Activated CD4-positive, alpha-beta T cell treated with anti-CD3 and anti-CD28 coated beads, Interleukin-2, Interleukin-6, amounts not matched to agents 100 ng/mL and 50 ng/mL, durations not matched to agents 16 hours and 8 hours (primary cell): ENCODE measurements at regions not wholly inside any gene's neighbourhood (a gene's known extent, or its start where the extent isn't known, plus 50 kb on each side); places are given as distances from the start of the nearest gene placed in this dataset.
A peak's percentile ranks its signal among the peaks of the same experiment; 100 is the strongest.
"Not testable (repeated sequence)": the region's sequence is repeated elsewhere in the genome, so short reads cannot be mapped to it uniquely, and the experiment has no call there.

ENCODE experiments used
- DNase-seq: peaks from one replicate; pipeline ENCODE4 v3.0.0-alpha.2; 2020

GRCh38 chr3:39558775-39559306 lies 91.4 kb downstream of the MOBP start:
- no peak for DNase-seq

GRCh38 chr3:39559543-39559942 lies 92.1 kb downstream of the MOBP start:
- no peak for DNase-seq

DNA sequence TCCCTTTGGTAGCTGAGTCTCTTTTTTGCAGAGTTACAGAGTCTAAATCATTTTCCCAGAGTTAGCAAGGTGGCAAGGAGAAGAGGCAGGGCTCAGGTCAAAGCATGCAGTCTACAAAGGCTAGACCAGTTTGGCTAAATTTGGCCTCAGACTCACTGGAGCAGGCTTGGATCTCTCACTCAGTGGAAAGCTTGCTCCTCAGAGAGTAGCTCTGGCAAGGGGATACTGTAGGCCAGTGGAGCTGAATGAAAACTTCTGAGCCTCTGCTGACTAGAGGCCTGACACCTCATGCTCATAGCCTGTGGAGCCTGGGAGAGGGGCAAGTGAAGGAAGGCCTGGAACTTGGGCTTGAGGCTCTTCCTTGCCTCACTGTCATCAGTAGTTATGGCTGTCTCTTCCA lies 101.0 kb downstream of the MOBP start:
- DNase-seq = no peak

DNA sequence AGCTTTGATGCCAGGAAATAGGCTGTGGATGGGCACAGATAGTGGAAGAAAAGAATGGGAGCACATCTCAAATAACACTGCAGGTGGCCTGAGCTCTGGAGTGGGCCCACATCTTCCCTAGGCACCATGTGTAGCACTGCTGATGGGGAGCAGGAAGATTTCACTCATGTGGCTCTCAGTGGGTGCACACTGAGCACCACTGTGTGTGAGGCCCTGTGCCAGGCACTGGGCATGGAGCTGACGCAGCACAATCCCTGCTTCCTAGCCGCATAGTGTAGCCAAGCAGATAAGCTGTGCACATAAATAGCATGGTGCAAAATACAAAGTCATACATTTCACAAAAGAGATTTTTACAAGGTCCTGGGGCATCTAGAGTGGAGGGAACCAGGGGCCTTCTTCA lies 101.6 kb downstream of the MOBP start:
- DNase-seq = no peak

DNA sequence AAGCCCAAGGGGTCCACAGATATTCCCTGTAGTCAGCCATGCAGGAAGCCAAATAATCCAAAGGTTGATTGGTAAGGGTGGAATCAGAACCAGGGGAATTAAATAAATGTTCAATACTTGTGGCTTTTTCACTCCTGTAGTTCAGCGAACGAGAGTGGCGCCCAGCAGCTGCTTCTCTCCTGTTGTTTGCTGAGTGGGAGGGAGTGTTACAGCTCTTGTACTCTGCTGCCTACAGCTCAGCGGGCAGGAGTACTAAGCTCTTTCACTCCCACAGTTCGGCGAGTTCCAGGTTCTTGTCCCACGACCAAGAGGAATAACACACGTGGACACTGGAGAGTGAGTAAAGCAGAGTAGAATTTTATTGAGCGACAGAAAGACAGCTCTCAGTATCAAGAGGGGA lies 105.9 kb downstream of the MOBP start:
- no peak for DNase-seq

DNA sequence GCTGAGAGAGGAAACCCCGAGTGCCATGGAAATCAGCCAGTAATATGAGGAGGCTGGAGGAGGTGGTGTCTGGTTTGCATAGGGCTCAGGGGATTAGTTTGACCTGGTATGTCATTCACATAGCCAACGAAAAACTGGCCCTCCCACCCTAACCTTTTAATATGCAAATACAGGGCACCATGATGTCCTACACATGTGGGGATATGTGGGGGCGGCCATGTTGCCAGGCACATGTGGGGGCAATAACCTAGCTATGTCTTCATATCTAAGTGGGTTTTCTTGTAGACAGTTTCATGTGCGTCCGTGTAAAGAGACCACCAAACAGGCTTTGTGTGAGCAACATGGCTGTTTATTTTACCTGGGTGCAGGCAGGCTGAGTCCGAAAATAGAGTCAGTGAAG lies 110.1 kb downstream of the MOBP start:
- no peak for DNase-seq

GRCh38 chr3:39586215-39586614 lies 118.7 kb downstream of the MOBP start:
- DNase-seq = not testable (repeated sequence)

DNA sequence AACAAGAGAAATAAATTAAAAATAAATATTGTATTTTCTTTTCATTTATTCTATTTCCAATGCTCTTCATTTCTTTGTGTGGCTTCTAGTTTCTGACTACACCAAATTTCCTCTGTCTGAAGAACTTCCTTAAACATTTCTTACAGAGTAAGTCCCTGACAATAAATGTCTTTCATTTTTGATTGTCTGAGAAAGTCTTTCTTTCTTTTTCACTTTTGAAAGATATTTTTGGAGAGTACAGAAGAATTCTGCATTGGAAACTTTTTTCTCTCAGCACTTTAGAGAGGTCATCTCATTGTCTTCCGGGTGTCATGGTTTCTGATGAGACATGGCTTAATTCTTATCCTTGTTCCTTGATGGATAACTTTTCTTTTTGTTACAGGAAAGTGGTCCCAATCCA lies 119.6 kb downstream of the MOBP start:
- no peak for DNase-seq

- DNase-seq = no peak
Observed at GRCh38 chr3:39590806-39591205, 123.3 kb downstream of the MOBP start.

DNA sequence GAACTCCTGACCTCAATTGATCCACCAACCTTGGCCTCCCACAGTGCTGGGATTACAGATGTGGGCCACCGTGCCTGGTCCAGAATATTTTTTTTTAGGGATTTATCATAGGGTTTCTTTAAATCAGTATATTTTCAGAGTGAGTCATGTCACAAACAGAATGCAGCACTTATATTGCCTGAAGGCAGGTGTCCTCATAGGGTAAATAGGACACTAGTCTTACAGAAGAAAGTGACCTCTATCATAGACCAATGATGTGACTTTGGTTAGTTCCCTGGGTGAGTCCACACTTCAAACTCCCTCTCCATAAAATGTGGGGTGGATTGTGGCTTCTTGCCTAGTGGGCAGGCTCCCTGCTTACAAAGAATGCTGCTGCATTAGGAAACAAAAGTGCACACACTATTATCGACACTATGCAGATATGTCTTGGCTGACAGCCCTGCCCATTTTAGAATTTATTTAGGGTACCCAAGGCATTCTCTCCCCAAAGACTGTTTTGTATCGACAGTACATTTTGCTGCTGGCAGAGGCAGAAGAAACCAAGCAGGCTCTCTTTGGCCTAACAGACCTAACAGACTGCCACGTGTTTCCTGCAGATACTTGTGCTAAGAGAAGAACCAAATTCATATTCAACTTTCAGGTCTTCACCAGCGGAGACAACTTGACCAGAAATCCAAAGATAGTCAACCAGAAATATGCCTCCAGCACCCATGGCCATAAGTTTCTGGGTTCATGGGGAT lies 125.0 kb downstream of the MOBP start:
- DNase-seq = no peak

DNA sequence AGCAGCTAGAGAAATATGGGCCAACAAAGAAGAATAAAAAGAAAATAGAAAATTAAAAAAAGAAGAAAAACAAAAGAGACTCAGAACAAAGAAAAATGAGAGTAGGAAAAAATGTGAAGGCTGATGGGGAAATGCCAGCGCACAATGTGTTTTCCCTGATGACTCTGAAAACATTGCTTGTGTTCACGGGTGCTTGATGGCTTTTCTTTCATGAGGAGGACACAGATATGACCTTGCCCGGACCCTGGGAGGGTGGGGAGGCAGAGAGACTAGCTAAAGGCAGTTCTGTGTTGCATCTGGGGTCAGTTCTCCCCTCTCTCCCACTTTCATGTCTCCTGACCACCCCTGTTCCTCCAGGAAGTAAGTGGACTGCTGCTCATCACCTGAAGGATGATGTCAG lies 125.9 kb downstream of the MOBP start:
- no peak for DNase-seq

GRCh38 chr3:39601241-39601640 lies 133.8 kb downstream of the MOBP start:
- DNase-seq = no peak

GRCh38 chr3:39605837-39606236 lies 138.4 kb downstream of the MOBP start:
- no peak for DNase-seq

DNA sequence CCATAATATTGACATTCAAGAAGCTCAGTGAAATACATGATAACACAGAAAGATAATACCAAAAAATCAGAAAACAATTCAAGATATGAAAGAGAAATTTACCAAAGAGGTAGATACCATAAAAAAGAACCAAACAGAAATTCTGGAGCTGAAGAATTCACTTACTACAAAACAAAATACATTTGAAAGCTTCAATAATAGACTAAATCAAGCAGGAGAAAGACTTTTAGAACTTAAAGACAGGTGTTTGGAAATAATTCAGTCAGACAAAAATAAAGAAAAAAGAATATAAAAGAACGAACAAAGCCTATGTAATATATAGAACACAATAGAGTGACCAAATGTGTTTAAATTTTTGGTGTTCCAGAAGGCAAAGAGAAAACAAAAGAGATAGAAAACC lies 158.7 kb downstream of the MOBP start:
- no peak for DNase-seq

GRCh38 chr3:39631136-39631535 lies 163.7 kb downstream of the MOBP start:
- no peak for DNase-seq

DNA sequence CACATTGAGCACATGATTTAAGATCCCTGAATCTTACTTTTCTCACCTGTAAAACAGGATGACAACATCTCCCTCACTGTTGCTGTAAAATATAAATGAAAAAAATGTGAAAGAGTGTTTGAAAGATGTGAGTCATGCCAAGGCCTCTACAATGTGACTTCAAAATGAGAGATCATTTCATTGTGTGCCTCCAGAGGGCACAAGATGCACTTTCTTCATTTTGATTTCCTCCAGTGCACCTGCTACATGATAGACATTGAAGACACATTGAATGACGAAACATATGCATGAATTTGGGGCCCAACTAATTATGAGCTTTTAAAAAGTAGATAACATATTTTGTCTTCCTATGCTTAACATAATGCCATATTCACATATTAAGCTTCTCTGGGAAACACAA lies 170.3 kb downstream of the MOBP start:
- DNase-seq = peak; percentile 27

GRCh38 chr3:39638301-39638700 lies 170.8 kb downstream of the MOBP start:
- no peak for DNase-seq

- DNase-seq = peak; percentile 74
Observed at GRCh38 chr3:39639344-39640236, 169.8 kb upstream of the MYRIP start.

DNA sequence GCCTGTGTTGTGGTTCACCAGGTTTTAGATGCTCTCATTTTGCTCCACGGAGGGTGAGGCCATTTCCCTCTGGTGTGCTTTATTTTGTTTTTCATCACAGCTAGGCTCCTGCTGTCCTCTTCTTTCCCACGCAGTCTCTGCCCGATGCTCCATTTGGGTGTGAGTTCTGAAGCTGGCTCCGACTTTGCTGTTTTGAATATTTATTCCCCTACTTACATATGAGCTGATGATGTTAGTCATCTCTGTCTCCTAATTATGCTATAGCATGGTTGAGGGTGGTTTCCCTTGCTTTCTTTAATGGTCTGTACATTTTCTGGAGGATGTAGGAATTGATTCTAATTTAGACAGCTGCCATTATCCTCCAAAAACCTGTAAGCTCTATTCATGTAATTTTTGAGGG lies 168.1 kb upstream of the MYRIP start:
- DNase-seq = peak; percentile 10

- no peak for DNase-seq
Observed at GRCh38 chr3:39644176-39644575, 165.2 kb upstream of the MYRIP start.

DNA sequence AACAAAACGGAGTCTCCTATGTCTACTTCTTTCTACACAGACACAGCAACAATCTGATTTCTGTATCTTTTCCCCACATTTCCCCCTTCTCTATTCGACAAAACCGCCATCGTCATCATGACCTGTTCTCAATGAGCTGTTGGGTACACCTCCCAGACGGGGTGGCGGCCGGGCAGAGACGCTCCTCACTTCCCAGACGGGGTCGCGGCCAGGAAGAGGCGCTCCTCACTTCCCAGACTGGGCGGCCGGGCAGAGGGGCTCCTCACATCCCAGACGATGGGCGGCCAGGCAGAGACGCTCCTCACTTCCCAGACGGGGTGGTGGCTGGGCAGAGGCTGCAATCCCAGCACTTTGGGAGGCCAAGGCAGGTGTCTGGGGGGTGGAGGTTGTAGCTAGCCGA lies 158.2 kb upstream of the MYRIP start:
- not testable (repeated sequence) for DNase-seq

GRCh38 chr3:39651993-39652739 lies 157.2 kb upstream of the MYRIP start:
- DNase-seq = no peak

- not testable (repeated sequence) for DNase-seq
Observed at GRCh38 chr3:39655718-39656117, 153.7 kb upstream of the MYRIP start.
